CD14-positive monocyte (primary cell): ENCODE measurements at regions not wholly inside any gene's neighbourhood (a gene's known extent, or its start where the extent isn't known, plus 50 kb on each side); places are given as distances from the start of the nearest gene placed in this dataset.

Source experiments
- DNase-seq, 3 donors: peaks; one replicate each; pipeline ENCODE4 v3.0.0-alpha.2; 2011 to 2022
- H2AFZ ChIP-seq: 2 replicates; pipeline ENCODE4 v1.6.0; 2012; ENCODE audit warnings: mild to moderate bottlenecking, low read depth, low read length, inconsistent platforms; ENCODE audit not compliant: insufficient read depth, poor library complexity, severe bottlenecking
- H3K27ac ChIP-seq, 2 donors: 1 replicate in 1 of 2; 2 replicates in 1 of 2; pipeline ENCODE4 v1.5.1; 2012 to 2013; ENCODE audit warnings: low read length in 2 of 2, control low read depth in 1 of 2, inconsistent platforms in 1 of 2, low read depth in 1 of 2, mild to moderate bottlenecking in 1 of 2
- H3K27me3 ChIP-seq, 2 donors: one replicate each; pipeline versions ENCODE4 v1.6.0 to v1.6.1; 2011 to 2013; ENCODE audit warnings: low read length in 2 of 2; ENCODE audit not compliant: control insufficient read depth in 2 of 2, insufficient read depth in 2 of 2
- H3K36me3 ChIP-seq, 2 donors: replicated peaks in 1 of 2; 1 replicate in 1 of 2; 2 replicates in 1 of 2; pipeline versions ENCODE4 v1.5.1 to v1.6.1; 2012 to 2013; ENCODE audit warnings: low read length in 2 of 2, control low read depth in 1 of 2, inconsistent platforms in 1 of 2, mild to moderate bottlenecking in 1 of 2; ENCODE audit not compliant: insufficient read depth in 2 of 2, control insufficient read depth in 1 of 2
- H3K4me1 ChIP-seq, 2 donors: 1 replicate in 1 of 2; 2 replicates in 1 of 2; pipeline versions ENCODE4 v1.5.1 to v1.6.1; 2012 to 2013; ENCODE audit warnings: low read length in 2 of 2, control low read depth in 1 of 2, inconsistent platforms in 1 of 2, mild to moderate bottlenecking in 1 of 2, moderate library complexity in 1 of 2; ENCODE audit not compliant: insufficient read depth in 2 of 2, control insufficient read depth in 1 of 2
- H3K4me2 ChIP-seq: replicated peaks from 2 replicates; pipeline ENCODE3; 2012; ENCODE audit warnings: low read length, moderate library complexity, mild to moderate bottlenecking; ENCODE audit not compliant: poor library complexity, severe bottlenecking; ENCODE audit errors: extremely low read depth
- H3K4me3 ChIP-seq, 3 experiments: fragments of 200-600 bp in 1 of 3; sonication (generic) in 1 of 3; replicated peaks in 1 of 3; 1 replicate in 2 of 3; 2 replicates in 1 of 3; pipeline ENCODE4 v1.5.1; 2011 to 2013; ENCODE audit warnings: low read length in 3 of 3, mild to moderate bottlenecking in 3 of 3, control low read depth in 2 of 3, low read depth in 2 of 3, inconsistent platforms in 1 of 3, moderate library complexity in 1 of 3
- H3K79me2 ChIP-seq: 2 replicates; pipeline ENCODE4 v1.6.0; 2012; ENCODE audit warnings: mild to moderate bottlenecking, control low read depth, inconsistent platforms, low read length, moderate library complexity; ENCODE audit not compliant: insufficient read depth
- H3K9ac ChIP-seq: 2 replicates; pipeline ENCODE4 v1.6.0; 2017; ENCODE audit warnings: low read length, mild to moderate bottlenecking; ENCODE audit not compliant: insufficient read depth, poor library complexity, severe bottlenecking
- H3K9me3 ChIP-seq, 2 donors: replicated peaks in 1 of 2; 1 replicate in 1 of 2; 2 replicates in 1 of 2; pipeline versions ENCODE4 v1.5.1 to v1.6.1; 2012 to 2013; ENCODE audit warnings: low read length in 2 of 2, control low read depth in 1 of 2; ENCODE audit not compliant: control insufficient read depth in 1 of 2, insufficient read depth in 1 of 2
- H4K20me1 ChIP-seq: 2 replicates; pipeline ENCODE4 v1.6.0; 2012; ENCODE audit warnings: mild to moderate bottlenecking, low read length, control low read depth, moderate library complexity; ENCODE audit not compliant: insufficient read depth
- H3K27ac Mint-ChIP-seq, 7 donors: one replicate each; pipeline ENCODE4 v1.8.0; 2020; ENCODE audit warnings: mild to moderate bottlenecking in 7 of 7, mixed read lengths in 7 of 7, moderate library complexity in 6 of 7, inconsistent platforms in 2 of 7
- H3K27me3 Mint-ChIP-seq, 3 donors: one replicate each; pipeline ENCODE4 v1.8.0; 2021 to 2022; ENCODE audit warnings: low read depth in 3 of 3, mild to moderate bottlenecking in 3 of 3, mixed read lengths in 3 of 3, moderate library complexity in 3 of 3, inconsistent platforms in 1 of 3
- H3K36me3 Mint-ChIP-seq, 2 donors: one replicate each; pipeline ENCODE4 v1.8.0; 2020; ENCODE audit warnings: mixed read lengths in 2 of 2, inconsistent platforms in 1 of 2, mild to moderate bottlenecking in 1 of 2
- H3K4me1 Mint-ChIP-seq: one replicate; pipeline ENCODE4 v1.8.0; 2020; ENCODE audit warnings: mild to moderate bottlenecking, mixed read lengths
- H3K4me3 Mint-ChIP-seq, 2 donors: one replicate each; pipeline ENCODE4 v1.8.0; 2020; ENCODE audit warnings: mild to moderate bottlenecking in 2 of 2, mixed read lengths in 2 of 2, moderate library complexity in 1 of 2
- H3K9me3 Mint-ChIP-seq, 7 donors: one replicate each; pipeline ENCODE4 v1.8.0; 2020 to 2022; ENCODE audit warnings: mixed read lengths in 7 of 7, mild to moderate bottlenecking in 6 of 7, moderate library complexity in 6 of 7, inconsistent platforms in 2 of 7
- CTCF ChIP-seq: fragments of 200-600 bp; IDR thresholded peaks from one replicate; pipeline ENCODE4 v1.8.0; 2022; ENCODE audit warnings: antibody characterized with exemption, mild to moderate bottlenecking
- WGBS: methylation state at CpG from one replicate; pipeline ENCODE4 v1.1.5; 2013; ENCODE audit warnings: missing lambda C conversion rate; ENCODE audit not compliant: insufficient coverage; 5-methylcytosine and 5-hydroxymethylcytosine counted together
- intact Hi-C, 2 donors: fragments of 100-400 bp; cut with micrococcal nuclease; formaldehyde crosslinking; loops; one replicate each; pipeline versions ENCODE4 v1.15.0 to v1.15.1; 2023

DNA sequence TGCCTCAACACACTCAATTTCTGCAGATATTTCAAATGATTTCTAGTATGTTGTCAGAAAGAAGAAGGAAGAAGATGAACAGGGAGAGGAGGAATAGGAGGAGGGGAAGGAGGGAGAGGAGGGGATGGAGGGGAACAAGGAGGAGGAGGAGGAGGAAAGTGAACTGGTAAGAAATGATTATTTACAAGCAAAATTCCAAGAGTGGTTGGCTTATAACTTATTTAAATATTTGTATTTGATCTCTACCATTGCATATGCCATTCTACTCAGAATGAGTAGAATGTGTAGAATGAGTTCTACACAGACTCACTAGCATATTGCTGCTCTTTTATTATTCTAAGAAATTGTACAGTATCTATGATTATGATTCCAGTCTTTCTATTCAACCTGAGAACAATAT is 866.2 kb upstream of the DDX18 start:
- DNase-seq = no peak
- no peak for TF ChIP-seq CTCF
- intact Hi-C loops = no loop called here
- no peaks in the 10 kb centered on the region for H3K4me1 Mint-ChIP-seq
- Histone ChIP-seq H3K9ac (no peak overlapping the region), H3K27ac (no peak overlapping the region), H3K27me3 (no peaks in the 10 kb centered on the region), H3K4me2 (no peak overlapping the region), H3K4me1 (no peaks in the 10 kb centered on the region), H4K20me1 (no peaks in the 10 kb centered on the region), H3K79me2 (no peaks in the 10 kb centered on the region), H3K36me3 (no peaks in the 10 kb centered on the region), H3K4me3 (no peak overlapping the region), H2AFZ (no peak overlapping the region), H3K9me3 (peaks cover 3 to 8% of the 10 kb centered on the region in 2 donors)
- no peak overlapping the region for H3K27ac Mint-ChIP-seq
- no peaks in the 10 kb centered on the region for H3K36me3 Mint-ChIP-seq
- H3K27me3 Mint-ChIP-seq = peaks cover 0 to 2% (median 0%) of the 10 kb centered on the region in 3 donors
- H3K4me3 Mint-ChIP-seq = no peak overlapping the region
- peaks cover 0 to 9% (median 0%) of the 10 kb centered on the region in 7 donors for H3K9me3 Mint-ChIP-seq

DNA sequence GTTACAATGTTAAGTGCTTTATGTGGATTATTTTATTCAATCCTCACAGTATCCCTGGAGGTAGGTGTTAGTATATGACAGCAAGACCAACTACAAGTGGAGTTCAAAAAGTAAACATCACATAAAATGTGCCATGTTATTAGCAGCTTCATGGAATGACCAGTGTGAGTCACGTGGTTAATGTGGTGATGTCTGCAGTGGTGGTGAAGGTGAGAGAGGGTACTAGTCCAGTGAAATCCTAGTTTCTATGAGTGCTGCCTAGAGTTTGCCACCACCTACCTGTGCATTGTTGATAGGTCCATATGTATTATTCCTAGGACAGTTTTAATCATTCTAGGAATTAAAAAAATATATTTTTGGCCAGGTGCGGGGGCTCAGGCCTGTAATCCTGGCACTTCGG is 865.2 kb upstream of the DDX18 start:
- no peaks in the 10 kb centered on the region for H3K27me3 ChIP-seq
- H3K4me3 Mint-ChIP-seq = no peak overlapping the region
- DNase-seq = no peak
- H3K79me2 ChIP-seq = no peaks in the 10 kb centered on the region
- H3K4me3 ChIP-seq = no peak overlapping the region
- H2AFZ ChIP-seq = no peak overlapping the region
- H3K27me3 Mint-ChIP-seq = peaks cover 0 to 2% (median 0%) of the 10 kb centered on the region in 3 donors
- TF ChIP-seq CTCF = no peak
- H3K4me2 ChIP-seq = no peak overlapping the region
- H3K9me3 Mint-ChIP-seq = peaks cover 0 to 12% (median 2%) of the 10 kb centered on the region in 7 donors
- no peaks in the 10 kb centered on the region for H4K20me1 ChIP-seq
- no peaks in the 10 kb centered on the region for H3K4me1 Mint-ChIP-seq
- intact Hi-C loops = no loop called here
- H3K27ac ChIP-seq = no peak overlapping the region
- no peaks in the 10 kb centered on the region for H3K4me1 ChIP-seq
- no peaks in the 10 kb centered on the region for H3K36me3 Mint-ChIP-seq
- H3K36me3 ChIP-seq = no peaks in the 10 kb centered on the region
- peaks cover 3 to 8% of the 10 kb centered on the region in 2 donors for H3K9me3 ChIP-seq
- no peak overlapping the region for H3K27ac Mint-ChIP-seq
- WGBS = no CpG with 5 or more reads among the region's 3 CpGs
- no peak overlapping the region for H3K9ac ChIP-seq
